ENCODE measurements at regions not wholly inside any gene's neighbourhood (a gene's known extent, or its start where the extent isn't known, plus 50 kb on each side); places are given as distances from the start of the nearest gene placed in this dataset.

GRCh38 chr14:78081245-78081644, 88.9 kb upstream of the NRXN3 start:
- no peak for TF ChIP-seq EP300 (IDR thresholded peaks at IDR 0.05; ENCODE audit: borderline replicate concordance)
- no peak for TF ChIP-seq CREB1 (IDR thresholded peaks at IDR 0.05; ENCODE audit: low read depth)
- no peak for TF ChIP-seq USF1 (IDR thresholded peaks at IDR 0.05)
- TF ChIP-seq TEAD4 (IDR thresholded peaks at IDR 0.05) = no peak
- TF ChIP-seq RAD21 (IDR thresholded peaks at IDR 0.05; ENCODE audit: low read depth) = no peak
- TF ChIP-seq REST (IDR thresholded peaks at IDR 0.05; ENCODE audit: low read depth) = no peak
- no peak for TF ChIP-seq MAX (IDR thresholded peaks at IDR 0.05)
- no peak for TF ChIP-seq YY1 (IDR thresholded peaks at IDR 0.05; ENCODE audit: low read depth)
- no peak for TF ChIP-seq ZBTB7A (IDR thresholded peaks at IDR 0.05; ENCODE audit: low read depth)
- no peak for TF ChIP-seq CEBPB (IDR thresholded peaks at IDR 0.05)
- no peak for TF ChIP-seq EGR1 (IDR thresholded peaks at IDR 0.05)

All from Ishikawa (cell line).